HepG2 (cell line): ENCODE measurements at regions not wholly inside any gene's neighbourhood (a gene's known extent, or its start where the extent isn't known, plus 50 kb on each side); places are given as distances from the start of the nearest gene placed in this dataset.

Source experiments
- ATAC-seq: fragments of 200-7000 bp; cut with Tn5 transposase; 3 replicates; pipeline ENCODE4 v1.9.1; 2020; ENCODE audit warnings: mild to moderate bottlenecking, moderate library complexity
- BruUV-seq: library from RNA; stranded (reverse); fragments of 400-500 nt; replicated peaks from 2 replicates; lab custom pipeline; 2021; lab: Mats Ljungman, UMichigan
- CTCF ChIA-PET: fragments of 300-600 bp; formaldehyde crosslinking; extraction: SDS; loops from one replicate; lab custom pipeline; 2021; ENCODE audit warnings: low total read pairs, inconsistent platforms, low intra/inter-chr PET ratio; lab: Yijun Ruan, JAX
- POLR2A ChIA-PET: fragments of 350-600 bp; sonication (Branson Sonifier 250); formaldehyde crosslinking; loops from one replicate; lab custom pipeline; 2020; ENCODE audit warnings: antibody characterized with exemption, inconsistent platforms; lab: Yijun Ruan, JAX
- DNase-seq: peaks from one replicate; pipeline ENCODE4 v3.0.0-alpha.2; 2015; ENCODE audit warnings: low spot score
- FAIRE-seq: peaks from 3 replicates; lab custom pipeline; 2011; peaks lifted over from hg19 to GRCh38; lab: Jason Lieb, UNC
- H2AFZ ChIP-seq: one replicate; pipeline ENCODE4 v1.6.1; 2011; ENCODE audit warnings: low read length, inconsistent platforms
- H3K27ac ChIP-seq: fragments of 300-600 bp; 3 replicates; pipeline ENCODE4 v1.8.0; 2011; ENCODE audit warnings: mixed run types, mild to moderate bottlenecking, mixed read lengths, low read length, inconsistent platforms; ENCODE audit not compliant: insufficient read depth; ENCODE audit errors: extremely low read length
- H3K27me3 ChIP-seq, 2 experiments: fragments of 200-600 bp in 1 of 2; 2 replicates in 1 of 2; 3 replicates in 1 of 2; pipeline versions ENCODE4 v1.6.0 to v1.8.0; 2011; ENCODE audit warnings: low read length in 2 of 2, mild to moderate bottlenecking in 2 of 2, moderate library complexity in 2 of 2, inconsistent platforms in 1 of 2; ENCODE audit not compliant: insufficient read depth in 2 of 2, control insufficient read depth in 1 of 2
- H3K36me3 ChIP-seq, 2 experiments: fragments of 200-600 bp in 1 of 2; replicated peaks in 1 of 2; 2 replicates in 1 of 2; 3 replicates in 1 of 2; pipeline versions ENCODE4 v1.5.1 to v1.8.0; 2011; ENCODE audit warnings: low read length in 2 of 2, inconsistent platforms in 1 of 2; ENCODE audit not compliant: insufficient read depth in 2 of 2, control insufficient read depth in 1 of 2
- H3K4me1 ChIP-seq: 2 replicates; pipeline ENCODE4 v1.5.1; 2012; ENCODE audit warnings: low read length, inconsistent platforms; ENCODE audit not compliant: insufficient read depth
- H3K4me2 ChIP-seq: 2 replicates; pipeline ENCODE4 v1.6.0; 2011; ENCODE audit warnings: low read depth, low read length, inconsistent platforms
- H3K4me3 ChIP-seq, 3 experiments: fragments of 200-600 bp in 1 of 3; sonication (generic), shearing (Covaris generic) in 1 of 3; replicated peaks in 1 of 3; 2 replicates each; pipeline ENCODE4 v1.5.1; 2011 to 2016; ENCODE audit warnings: low read length in 3 of 3, inconsistent platforms in 2 of 3, low read depth in 2 of 3, mild to moderate bottlenecking in 2 of 3, control low read depth in 1 of 3, mixed read lengths in 1 of 3; ENCODE audit not compliant: insufficient read depth in 1 of 3
- H3K79me2 ChIP-seq: one replicate; pipeline ENCODE4 v1.6.1; 2011; ENCODE audit warnings: low read length, inconsistent platforms; ENCODE audit not compliant: insufficient read depth
- H3K9ac ChIP-seq: 2 replicates; pipeline ENCODE4 v1.6.0; 2011; ENCODE audit warnings: mild to moderate bottlenecking, low read depth, low read length, inconsistent platforms; ENCODE audit not compliant: insufficient read depth
- H3K9me3 ChIP-seq: 2 replicates; pipeline ENCODE4 v1.5.1; 2012; ENCODE audit warnings: mild to moderate bottlenecking, low read length
- H4K20me1 ChIP-seq: 2 replicates; pipeline ENCODE4 v1.6.0; 2011; ENCODE audit warnings: inconsistent platforms, mild to moderate bottlenecking, low read length, moderate library complexity; ENCODE audit not compliant: insufficient read depth
- CBX1 ChIP-seq: IDR thresholded peaks from one replicate; pipeline ENCODE4 v1.6.1; 2016; ENCODE audit warnings: antibody characterized with exemption, low read depth
- ESRRA ChIP-seq: sonication (generic); formaldehyde crosslinking; IDR thresholded peaks from 2 replicates; pipeline ENCODE4 v1.5.1; 2020; ENCODE audit warnings: mild to moderate bottlenecking, low read depth, missing genetic modification reagents
- JARID2 ChIP-seq: sonication (generic); formaldehyde crosslinking; IDR thresholded peaks from 2 replicates; pipeline ENCODE4 v1.8.1; 2023; ENCODE audit warnings: missing genetic modification reagents, inconsistent platforms; ENCODE audit not compliant: insufficient replicate concordance
- JUNB ChIP-seq: sonication (generic); formaldehyde crosslinking; IDR thresholded peaks from 2 replicates; pipeline ENCODE4 v1.8.0; 2022; ENCODE audit warnings: missing genetic modification reagents, mild to moderate bottlenecking, borderline replicate concordance
- MTA1 ChIP-seq: sonication (generic); formaldehyde crosslinking; IDR thresholded peaks from 2 replicates; pipeline ENCODE4 v1.4.0; 2020; ENCODE audit warnings: missing genetic modification reagents, mild to moderate bottlenecking, borderline replicate concordance
- RCOR2 ChIP-seq: IDR thresholded peaks from 2 replicates; pipeline ENCODE4 v1.6.1; 2016; ENCODE audit warnings: missing biosample characterization, missing genetic modification reagents
- SRSF1 ChIP-seq: fragments of 200-400 bp; formaldehyde crosslinking; optimal IDR thresholded peaks from 2 replicates; pipeline ENCODE3; 2017; ENCODE audit warnings: mild to moderate bottlenecking, low read depth, low read length, moderate library complexity
- TFAP4 ChIP-seq: sonication (generic); IDR thresholded peaks from 2 replicates; pipeline ENCODE4 v1.6.1; 2016; ENCODE audit warnings: low read depth, borderline replicate concordance
- ZNF121 ChIP-seq: sonication (generic); formaldehyde crosslinking; IDR thresholded peaks from 2 replicates; pipeline ENCODE4 v1.5.0; 2020; ENCODE audit warnings: mild to moderate bottlenecking, missing genetic modification reagents
- ZNF3 ChIP-seq: IDR thresholded peaks from 2 replicates; pipeline ENCODE4 v1.7.0; 2017; ENCODE audit warnings: inconsistent platforms
- ZNF317 ChIP-seq: sonication (generic); formaldehyde crosslinking; IDR thresholded peaks from 2 replicates; pipeline ENCODE4 v1.5.0; 2020; ENCODE audit warnings: mild to moderate bottlenecking, missing genetic modification reagents
- WGBS: methylation state at CpG from one replicate; pipeline ENCODE4 v1.1.6; 2017; ENCODE audit warnings: low lambda C conversion rate; 5-methylcytosine and 5-hydroxymethylcytosine counted together
- in situ Hi-C: cut with HindIII; loops from 2 replicates; pipeline ENCODE4 v1.10.0; 2017; ENCODE audit warnings: low pct_unique_long_range_greater_than_20kb; ENCODE audit not compliant: extremely low pct_ligation_motif_present
- intact Hi-C: fragments of 100-400 bp; cut with micrococcal nuclease; formaldehyde crosslinking; loops from one replicate; pipeline ENCODE4 v1.10.0; 2022; ENCODE audit not compliant: unreplicated experiment
- TF ChIP-seq, protein P1 (sequence below): sonication (generic); formaldehyde crosslinking; IDR thresholded peaks from 2 replicates; pipeline ENCODE4 v1.4.0; 2020; ENCODE audit warnings: missing genetic modification reagents, borderline replicate concordance

GRCh38 chr10:8460626-8461025, 406.1 kb downstream of the GATA3 start:
- intact Hi-C loops = no loop called here
- Histone ChIP-seq H2AFZ (no peak overlapping the region), H4K20me1 (no peaks in the 10 kb centered on the region), H3K36me3 (no peaks in the 10 kb centered on the region), H3K4me2 (no peak overlapping the region), H3K4me3 (no peak overlapping the region), H3K27ac (no peak overlapping the region), H3K9ac (no peak overlapping the region), H3K27me3 (no peaks in the 10 kb centered on the region), H3K4me1 (no peaks in the 10 kb centered on the region), H3K9me3 (no peaks in the 10 kb centered on the region), H3K79me2 (no peaks in the 10 kb centered on the region)
- in situ Hi-C loops = no loop called here
- no peak for TF ChIP-seq ZNF317 (CRISPR knock-in tag)
- no peak for TF ChIP-seq ZNF3
- TF ChIP-seq ESRRA (CRISPR knock-in tag) = no peak
- TF ChIP-seq RCOR2 (CRISPR knock-in tag) = no peak
- TF ChIP-seq, protein P1, sequence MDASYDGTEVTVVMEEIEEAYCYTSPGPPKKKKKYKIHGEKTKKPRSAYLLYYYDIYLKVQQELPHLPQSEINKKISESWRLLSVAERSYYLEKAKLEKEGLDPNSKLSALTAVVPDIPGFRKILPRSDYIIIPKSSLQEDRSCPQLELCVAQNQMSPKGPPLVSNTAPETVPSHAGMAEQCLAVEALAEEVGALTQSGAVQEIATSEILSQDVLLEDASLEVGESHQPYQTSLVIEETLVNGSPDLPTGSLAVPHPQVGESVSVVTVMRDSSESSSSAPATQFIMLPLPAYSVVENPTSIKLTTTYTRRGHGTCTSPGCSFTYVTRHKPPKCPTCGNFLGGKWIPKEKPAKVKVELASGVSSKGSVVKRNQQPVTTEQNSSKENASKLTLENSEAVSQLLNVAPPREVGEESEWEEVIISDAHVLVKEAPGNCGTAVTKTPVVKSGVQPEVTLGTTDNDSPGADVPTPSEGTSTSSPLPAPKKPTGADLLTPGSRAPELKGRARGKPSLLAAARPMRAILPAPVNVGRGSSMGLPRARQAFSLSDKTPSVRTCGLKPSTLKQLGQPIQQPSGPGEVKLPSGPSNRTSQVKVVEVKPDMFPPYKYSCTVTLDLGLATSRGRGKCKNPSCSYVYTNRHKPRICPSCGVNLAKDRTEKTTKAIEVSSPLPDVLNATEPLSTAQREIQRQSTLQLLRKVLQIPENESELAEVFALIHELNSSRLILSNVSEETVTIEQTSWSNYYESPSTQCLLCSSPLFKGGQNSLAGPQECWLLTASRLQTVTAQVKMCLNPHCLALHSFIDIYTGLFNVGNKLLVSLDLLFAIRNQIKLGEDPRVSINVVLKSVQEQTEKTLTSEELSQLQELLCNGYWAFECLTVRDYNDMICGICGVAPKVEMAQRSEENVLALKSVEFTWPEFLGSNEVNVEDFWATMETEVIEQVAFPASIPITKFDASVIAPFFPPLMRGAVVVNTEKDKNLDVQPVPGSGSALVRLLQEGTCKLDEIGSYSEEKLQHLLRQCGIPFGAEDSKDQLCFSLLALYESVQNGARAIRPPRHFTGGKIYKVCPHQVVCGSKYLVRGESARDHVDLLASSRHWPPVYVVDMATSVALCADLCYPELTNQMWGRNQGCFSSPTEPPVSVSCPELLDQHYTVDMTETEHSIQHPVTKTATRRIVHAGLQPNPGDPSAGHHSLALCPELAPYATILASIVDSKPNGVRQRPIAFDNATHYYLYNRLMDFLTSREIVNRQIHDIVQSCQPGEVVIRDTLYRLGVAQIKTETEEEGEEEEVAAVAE (CRISPR knock-in tag) = no peak
- TF ChIP-seq MTA1 (CRISPR knock-in tag) = no peak
- TF ChIP-seq JUNB (CRISPR knock-in tag) = no peak
- no peak for TF ChIP-seq ZNF121 (CRISPR knock-in tag)
- no peak for TF ChIP-seq SRSF1
- no peak for TF ChIP-seq TFAP4
- no peak for TF ChIP-seq JARID2
- TF ChIP-seq CBX1 = no peak
- 63% methylated on average over 1 of the region's 1 CpG for WGBS
- no peak for DNase-seq
- FAIRE-seq = no peak
- CTCF ChIA-PET = no interaction called here
- POLR2A ChIA-PET = no interaction called here
- BruUV-seq = no TSS peak
- ATAC-seq = no peak
